HepG2 (cell line): ENCODE measurements at regions not wholly inside any gene's neighbourhood (a gene's known extent, or its start where the extent isn't known, plus 50 kb on each side); places are given as distances from the start of the nearest gene placed in this dataset.

Source experiments
- ATAC-seq: fragments of 200-7000 bp; cut with Tn5 transposase; 3 replicates; pipeline ENCODE4 v1.9.1; 2020; ENCODE audit warnings: mild to moderate bottlenecking, moderate library complexity
- BruUV-seq: library from RNA; stranded (reverse); fragments of 400-500 nt; replicated peaks from 2 replicates; lab custom pipeline; 2021; lab: Mats Ljungman, UMichigan
- CTCF ChIA-PET: fragments of 300-600 bp; formaldehyde crosslinking; extraction: SDS; loops from one replicate; lab custom pipeline; 2021; ENCODE audit warnings: low total read pairs, inconsistent platforms, low intra/inter-chr PET ratio; lab: Yijun Ruan, JAX
- POLR2A ChIA-PET: fragments of 350-600 bp; sonication (Branson Sonifier 250); formaldehyde crosslinking; loops from one replicate; lab custom pipeline; 2020; ENCODE audit warnings: antibody characterized with exemption, inconsistent platforms; lab: Yijun Ruan, JAX
- DNase-seq: peaks from one replicate; pipeline ENCODE4 v3.0.0-alpha.2; 2015; ENCODE audit warnings: low spot score
- FAIRE-seq: peaks from 3 replicates; lab custom pipeline; 2011; peaks lifted over from hg19 to GRCh38; lab: Jason Lieb, UNC
- H2AFZ ChIP-seq: one replicate; pipeline ENCODE4 v1.6.1; 2011; ENCODE audit warnings: low read length, inconsistent platforms
- H3K27ac ChIP-seq: fragments of 300-600 bp; 3 replicates; pipeline ENCODE4 v1.8.0; 2011; ENCODE audit warnings: mixed run types, mild to moderate bottlenecking, mixed read lengths, low read length, inconsistent platforms; ENCODE audit not compliant: insufficient read depth; ENCODE audit errors: extremely low read length
- H3K27me3 ChIP-seq, 2 experiments: fragments of 200-600 bp in 1 of 2; 2 replicates in 1 of 2; 3 replicates in 1 of 2; pipeline versions ENCODE4 v1.6.0 to v1.8.0; 2011; ENCODE audit warnings: low read length in 2 of 2, mild to moderate bottlenecking in 2 of 2, moderate library complexity in 2 of 2, inconsistent platforms in 1 of 2; ENCODE audit not compliant: insufficient read depth in 2 of 2, control insufficient read depth in 1 of 2
- H3K36me3 ChIP-seq, 2 experiments: fragments of 200-600 bp in 1 of 2; replicated peaks in 1 of 2; 2 replicates in 1 of 2; 3 replicates in 1 of 2; pipeline versions ENCODE4 v1.5.1 to v1.8.0; 2011; ENCODE audit warnings: low read length in 2 of 2, inconsistent platforms in 1 of 2; ENCODE audit not compliant: insufficient read depth in 2 of 2, control insufficient read depth in 1 of 2
- H3K4me1 ChIP-seq: 2 replicates; pipeline ENCODE4 v1.5.1; 2012; ENCODE audit warnings: low read length, inconsistent platforms; ENCODE audit not compliant: insufficient read depth
- H3K4me2 ChIP-seq: 2 replicates; pipeline ENCODE4 v1.6.0; 2011; ENCODE audit warnings: low read depth, low read length, inconsistent platforms
- H3K4me3 ChIP-seq, 3 experiments: fragments of 200-600 bp in 1 of 3; sonication (generic), shearing (Covaris generic) in 1 of 3; replicated peaks in 1 of 3; 2 replicates each; pipeline ENCODE4 v1.5.1; 2011 to 2016; ENCODE audit warnings: low read length in 3 of 3, inconsistent platforms in 2 of 3, low read depth in 2 of 3, mild to moderate bottlenecking in 2 of 3, control low read depth in 1 of 3, mixed read lengths in 1 of 3; ENCODE audit not compliant: insufficient read depth in 1 of 3
- H3K79me2 ChIP-seq: one replicate; pipeline ENCODE4 v1.6.1; 2011; ENCODE audit warnings: low read length, inconsistent platforms; ENCODE audit not compliant: insufficient read depth
- H3K9ac ChIP-seq: 2 replicates; pipeline ENCODE4 v1.6.0; 2011; ENCODE audit warnings: mild to moderate bottlenecking, low read depth, low read length, inconsistent platforms; ENCODE audit not compliant: insufficient read depth
- H3K9me3 ChIP-seq: 2 replicates; pipeline ENCODE4 v1.5.1; 2012; ENCODE audit warnings: mild to moderate bottlenecking, low read length
- H4K20me1 ChIP-seq: 2 replicates; pipeline ENCODE4 v1.6.0; 2011; ENCODE audit warnings: inconsistent platforms, mild to moderate bottlenecking, low read length, moderate library complexity; ENCODE audit not compliant: insufficient read depth
- CC2D1A ChIP-seq: sonication (generic); formaldehyde crosslinking; IDR thresholded peaks from 2 replicates; pipeline ENCODE4 v1.8.1; 2023; ENCODE audit warnings: mild to moderate bottlenecking, missing genetic modification reagents
- CENPX ChIP-seq: sonication (generic); formaldehyde crosslinking; IDR thresholded peaks from 2 replicates; pipeline ENCODE4 v1.9.0; 2021; ENCODE audit warnings: mild to moderate bottlenecking, missing genetic modification reagents, moderate library complexity
- HMG20B ChIP-seq: conservative IDR thresholded peaks from 2 replicates; pipeline ENCODE4 v1.6.1; 2016; ENCODE audit warnings: missing genetic modification reagents, missing compliant biosample characterization
- MNT ChIP-seq: fragments of 450-650 bp; IDR thresholded peaks from 2 replicates; pipeline ENCODE4 v1.6.1; 2016
- NR1H2 ChIP-seq: sonication (generic); formaldehyde crosslinking; IDR thresholded peaks from 2 replicates; pipeline ENCODE4 v1.8.1; 2022; ENCODE audit warnings: low read depth, missing genetic modification reagents, borderline replicate concordance
- POGK ChIP-seq: sonication (generic); formaldehyde crosslinking; conservative IDR thresholded peaks from 2 replicates; pipeline ENCODE4 v1.8.0; 2022; ENCODE audit warnings: mild to moderate bottlenecking, moderate library complexity, missing genetic modification reagents
- POLR2G ChIP-seq: fragments of 200-400 bp; formaldehyde crosslinking; IDR thresholded peaks from 2 replicates; pipeline ENCODE4 v1.6.1; 2018; ENCODE audit warnings: mild to moderate bottlenecking, low read depth, low read length, moderate library complexity
- TAF1 ChIP-seq: sonication (generic); formaldehyde crosslinking; IDR thresholded peaks from 2 replicates; pipeline ENCODE4 v1.4.0; 2020; ENCODE audit warnings: missing genetic modification reagents
- TEAD2 ChIP-seq: sonication (generic); formaldehyde crosslinking; IDR thresholded peaks from 2 replicates; pipeline ENCODE4 v1.9.0; 2021; ENCODE audit warnings: missing genetic modification reagents
- ZBTB40 ChIP-seq, 2 experiments: fragments of 450-650 bp in 1 of 2; sonication (generic) in 1 of 2; formaldehyde crosslinking in 1 of 2; IDR thresholded peaks; 2 replicates each; pipeline versions ENCODE4 v1.6.1 to v1.8.0; 2016 to 2022; ENCODE audit warnings: antibody characterized with exemption in 1 of 2, mild to moderate bottlenecking in 1 of 2, missing genetic modification reagents in 1 of 2
- ZNF235 ChIP-seq: sonication (generic); formaldehyde crosslinking; IDR thresholded peaks from 2 replicates; pipeline ENCODE4 v1.8.1; 2023; ENCODE audit warnings: mild to moderate bottlenecking, missing genetic modification reagents, borderline replicate concordance
- ZNF781 ChIP-seq: sonication (generic); formaldehyde crosslinking; IDR thresholded peaks from 2 replicates; pipeline ENCODE4 v1.5.1; 2020; ENCODE audit warnings: borderline replicate concordance, mild to moderate bottlenecking, missing genetic modification reagents; ENCODE audit errors: not compliant biosample characterization
- WGBS: methylation state at CpG from one replicate; pipeline ENCODE4 v1.1.6; 2017; ENCODE audit warnings: low lambda C conversion rate; 5-methylcytosine and 5-hydroxymethylcytosine counted together
- in situ Hi-C: cut with HindIII; loops from 2 replicates; pipeline ENCODE4 v1.10.0; 2017; ENCODE audit warnings: low pct_unique_long_range_greater_than_20kb; ENCODE audit not compliant: extremely low pct_ligation_motif_present
- intact Hi-C: fragments of 100-400 bp; cut with micrococcal nuclease; formaldehyde crosslinking; loops from one replicate; pipeline ENCODE4 v1.10.0; 2022; ENCODE audit not compliant: unreplicated experiment

GRCh38 chr15:70442616-70443321, 320.6 kb downstream of the UACA start:
- no peaks in the 10 kb centered on the region for H3K36me3 ChIP-seq
- no peak overlapping the region for H3K27ac ChIP-seq
- H3K4me1 ChIP-seq = peaks cover 2% of the 10 kb centered on the region
- H3K79me2 ChIP-seq = no peaks in the 10 kb centered on the region
- FAIRE-seq = no peak
- H3K9me3 ChIP-seq = no peaks in the 10 kb centered on the region
- no peaks in the 10 kb centered on the region for H4K20me1 ChIP-seq
- H3K4me2 ChIP-seq = no peak overlapping the region
- no peak overlapping the region for H3K9ac ChIP-seq
- intact Hi-C loops = no loop called here
- ChIA-PET POLR2A (no interaction called here), CTCF (no interaction called here)
- in situ Hi-C loops = no loop called here
- ATAC-seq = no peak
- peaks cover 1 to 33% of the 10 kb centered on the region in 2 experiments; a peak in 3 of 5 replicates for H3K27me3 ChIP-seq
- no peak overlapping the region for H3K4me3 ChIP-seq
- DNase-seq = no peak
- no TSS peak for BruUV-seq
- H2AFZ ChIP-seq = no peak overlapping the region
- 35% methylated on average over 8 of the region's 13 CpGs for WGBS
- TF ChIP-seq ZNF235 (no peak), MNT (no peak), TAF1 (CRISPR knock-in tag) (no peak), ZBTB40 (IDR thresholded peaks at IDR 0.05) (no peak), ZBTB40 (CRISPR knock-in tag; IDR thresholded peaks at IDR 0.05) (no peak), HMG20B (CRISPR knock-in tag) (no peak), CC2D1A (CRISPR knock-in tag) (no peak), ZNF781 (CRISPR knock-in tag) (no peak), NR1H2 (CRISPR knock-in tag) (no peak), POGK (CRISPR knock-in tag) (no peak), POLR2G (no peak), TEAD2 (CRISPR knock-in tag) (no peak), CENPX (no peak)
